NCI-H2029 treated with DMSO at 0.1 percent for 48 hours (cell line): ENCODE measurements at regions not wholly inside any gene's neighbourhood (a gene's known extent, or its start where the extent isn't known, plus 50 kb on each side); places are given as distances from the start of the nearest gene placed in this dataset.

Experiments used
- DNase-seq: peaks from one replicate; lab custom pipeline; 2025; lab: John Stamatoyannopoulos, UW

- no peak for DNase-seq
Measured at GRCh38 chr4:58688568-58688967, 1578.4 kb upstream of the IGFBP7 start.

- no peak for DNase-seq
Measured at GRCh38 chr4:58679886-58680285, 1569.7 kb upstream of the IGFBP7 start.

- no peak for DNase-seq
Measured at GRCh38 chr4:58679051-58679450, 1568.9 kb upstream of the IGFBP7 start.

- DNase-seq, result no peak
Measured at GRCh38 chr4:58669783-58670182, 1559.6 kb upstream of the IGFBP7 start.

- no peak for DNase-seq
Measured at GRCh38 chr4:58665649-58666048, 1555.5 kb upstream of the IGFBP7 start.

GRCh38 chr4:58658701-58659100 lies 1548.5 kb upstream of the IGFBP7 start:
- no peak for DNase-seq

- no peak for DNase-seq
Measured at GRCh38 chr4:58653251-58653650, 1543.1 kb upstream of the IGFBP7 start.

GRCh38 chr4:58649226-58649625 lies 1539.0 kb upstream of the IGFBP7 start:
- no peak for DNase-seq

GRCh38 chr4:58646126-58646525 lies 1535.9 kb upstream of the IGFBP7 start:
- no peak for DNase-seq

- DNase-seq, result no peak
Measured at GRCh38 chr4:58644549-58644948, 1534.4 kb upstream of the IGFBP7 start.

GRCh38 chr4:58636381-58636780 lies 1526.2 kb upstream of the IGFBP7 start:
- no peak for DNase-seq

GRCh38 chr4:58617226-58617625 lies 1507.0 kb upstream of the IGFBP7 start:
- no peak for DNase-seq

- no peak for DNase-seq
Measured at GRCh38 chr4:58611012-58611411, 1500.8 kb upstream of the IGFBP7 start.

- no peak for DNase-seq
Measured at GRCh38 chr4:58606303-58606702, 1496.1 kb upstream of the IGFBP7 start.

- no peak for DNase-seq
Measured at GRCh38 chr4:58603951-58604350, 1493.8 kb upstream of the IGFBP7 start.

GRCh38 chr4:58602731-58603359 lies 1492.7 kb upstream of the IGFBP7 start:
- DNase-seq, result no peak

- no peak for DNase-seq
Measured at GRCh38 chr4:58602022-58602421, 1491.8 kb upstream of the IGFBP7 start.

- DNase-seq, result no peak
Measured at GRCh38 chr4:58600290-58600689, 1490.1 kb upstream of the IGFBP7 start.

- no peak for DNase-seq
Measured at GRCh38 chr4:58590722-58591121, 1480.5 kb upstream of the IGFBP7 start.

GRCh38 chr4:58587856-58588255 lies 1477.7 kb upstream of the IGFBP7 start:
- no peak for DNase-seq

- no peak for DNase-seq
Measured at GRCh38 chr4:58566260-58566659, 1456.1 kb upstream of the IGFBP7 start.

GRCh38 chr4:58564695-58565475 lies 1454.7 kb upstream of the IGFBP7 start:
- no peak for DNase-seq

GRCh38 chr4:58561170-58561569 lies 1451.0 kb upstream of the IGFBP7 start:
- DNase-seq, result no peak

GRCh38 chr4:58560736-58561135 lies 1450.6 kb upstream of the IGFBP7 start:
- no peak for DNase-seq
